RWPE1 (cell line): ENCODE measurements at regions not wholly inside any gene's neighbourhood (a gene's known extent, or its start where the extent isn't known, plus 50 kb on each side); places are given as distances from the start of the nearest gene placed in this dataset.
"Not testable (repeated sequence)": the region's sequence is repeated elsewhere in the genome, so short reads cannot be mapped to it uniquely, and the experiment has no call there.

ENCODE experiments used
- CTCF ChIA-PET: fragments of 350-600 bp; sonication (Branson Sonifier 250); formaldehyde crosslinking; extraction: SDS; loops from one replicate; lab custom pipeline; 2021; lab: Yijun Ruan, JAX
- POLR2A ChIA-PET: fragments of 400-600 bp; formaldehyde crosslinking; extraction: SDS; loops from one replicate; lab custom pipeline; 2020; ENCODE audit warnings: antibody characterized with exemption; ENCODE audit not compliant: low non-redundant PET; lab: Yijun Ruan, JAX
- DNase-seq: peaks from one replicate; pipeline ENCODE4 v3.0.0; 2012; ENCODE audit warnings: low spot score
- H3K27ac ChIP-seq: fragments of 450-650 bp; 2 replicates; pipeline ENCODE4 v1.5.1; 2017
- CTCF ChIP-seq: fragments of 450-650 bp; conservative IDR thresholded peaks from 2 replicates; pipeline ENCODE4 v1.5.1; 2017; ENCODE audit warnings: low read depth, mild to moderate bottlenecking

DNA sequence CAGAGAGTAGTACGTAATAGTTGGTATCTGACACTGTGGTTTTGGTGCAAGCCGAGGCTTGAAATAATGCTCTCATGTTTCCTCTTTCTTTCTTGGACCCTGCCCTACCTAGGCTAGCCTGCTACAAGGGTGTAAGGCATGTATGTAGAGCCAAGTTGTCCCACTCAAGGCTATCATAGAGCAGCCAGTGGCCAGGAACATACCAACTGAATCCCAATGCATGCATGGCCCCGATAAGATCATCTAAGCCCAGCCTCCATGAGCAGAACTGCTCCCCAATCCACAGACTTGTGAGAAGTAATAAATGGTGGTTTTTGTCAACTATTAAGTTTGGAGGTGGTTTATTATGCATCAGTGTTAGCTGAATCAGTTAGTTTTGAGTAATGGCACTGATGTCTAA, 250.2 kb downstream of the SH2D4B start:
- TF ChIP-seq CTCF = no peak
- DNase-seq = no peak
- ChIA-PET CTCF (no interaction called here), POLR2A (no interaction called here)
- no peak overlapping the region for H3K27ac ChIP-seq

DNA sequence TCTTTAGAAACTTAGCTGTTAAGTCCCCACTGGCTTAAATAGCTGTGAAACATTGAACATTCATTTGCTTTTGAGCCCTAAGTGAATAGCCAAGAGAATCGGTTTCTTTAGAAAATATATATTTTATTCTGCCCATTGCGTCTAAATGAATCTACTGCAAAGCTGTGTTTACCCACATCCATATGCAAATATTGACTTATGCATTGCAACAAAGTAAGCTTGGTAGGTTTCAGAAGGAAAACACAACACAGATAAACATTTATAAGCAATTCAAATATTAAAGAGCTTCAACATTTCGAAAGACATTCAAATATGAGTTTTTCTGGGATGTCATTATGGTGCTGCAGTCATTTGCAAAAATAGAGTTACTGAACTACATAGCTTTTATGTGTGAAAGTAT, 257.3 kb downstream of the SH2D4B start:
- CTCF ChIA-PET = interaction anchor here (0.6 kb wide), 1 partner anchor 257 kb away, joined by 3 read pairs; the partner anchor contains the start of gene SH2D4B
- TF ChIP-seq CTCF = no peak
- H3K27ac ChIP-seq = no peak overlapping the region
- no peak for DNase-seq
- POLR2A ChIA-PET = no interaction called here

DNA sequence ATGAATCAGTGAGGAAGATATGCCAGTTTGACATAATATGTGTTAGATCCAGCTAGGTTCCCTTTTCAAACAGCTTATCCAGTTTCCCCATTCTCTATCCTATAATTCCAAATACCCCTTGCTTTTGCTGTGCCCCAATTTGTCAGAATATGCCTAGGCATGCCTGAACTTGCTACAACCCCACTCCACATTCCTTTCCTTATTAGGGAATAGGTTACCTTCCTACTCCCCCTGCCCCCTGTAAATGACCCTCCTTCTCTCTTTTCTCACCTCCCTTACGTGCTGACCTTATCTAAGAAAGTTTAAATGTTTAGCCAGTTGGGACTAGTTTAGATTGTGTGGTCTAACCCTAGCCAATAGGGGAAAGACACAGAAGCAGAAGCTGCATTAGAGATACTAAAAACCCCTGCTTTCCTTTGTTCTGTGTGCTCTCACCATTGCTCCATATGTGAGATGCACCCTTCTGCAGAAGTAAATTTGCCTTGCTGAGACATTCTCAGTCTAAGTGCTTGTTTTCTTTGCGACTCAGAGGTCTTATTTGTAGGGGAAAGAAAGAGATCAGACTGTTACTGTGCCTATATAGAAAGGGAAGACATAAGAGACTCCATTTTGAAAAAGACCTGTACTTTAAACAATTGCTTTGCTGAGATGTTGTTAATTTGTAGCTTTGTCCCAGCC, 267.8 kb downstream of the SH2D4B start:
- H3K27ac ChIP-seq = no peak overlapping the region
- TF ChIP-seq CTCF = no peak
- ChIA-PET CTCF (no interaction called here), POLR2A (no interaction called here)
- DNase-seq = no peak

- ChIA-PET CTCF (no interaction called here), POLR2A (no interaction called here)
- no peak for DNase-seq
- no peak for TF ChIP-seq CTCF
- H3K27ac ChIP-seq = no peak overlapping the region
Measured at GRCh38 chr10:80814147-80814652, 276.5 kb downstream of the SH2D4B start.

DNA sequence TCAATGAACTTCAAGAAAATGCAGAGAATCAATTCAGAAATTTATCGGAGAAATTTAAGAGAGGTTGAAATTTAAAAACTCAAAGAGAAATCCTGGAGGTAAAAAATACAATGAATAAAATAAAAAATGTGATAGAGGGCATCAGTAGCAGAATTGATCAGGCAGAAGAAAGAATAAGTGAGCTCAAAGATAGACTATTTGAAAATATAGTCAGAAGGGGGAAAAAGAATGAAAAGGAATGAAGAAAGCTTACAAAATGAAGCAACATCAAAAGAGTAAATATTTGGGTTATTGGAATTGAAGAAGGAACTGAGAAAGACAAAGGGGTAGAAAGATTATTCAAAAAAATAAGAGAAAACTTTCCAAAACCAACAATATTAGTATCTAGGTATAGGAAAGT, 291.4 kb downstream of the SH2D4B start:
- CTCF ChIA-PET = no interaction called here
- TF ChIP-seq CTCF = no peak
- POLR2A ChIA-PET = no interaction called here
- no peak for DNase-seq
- no peak overlapping the region for H3K27ac ChIP-seq

- ChIA-PET CTCF (no interaction called here), POLR2A (no interaction called here)
- DNase-seq = no peak
- TF ChIP-seq CTCF = no peak
- no peak overlapping the region for H3K27ac ChIP-seq
Measured at GRCh38 chr10:80829562-80829961, 291.9 kb downstream of the SH2D4B start.

GRCh38 chr10:80832693-80833092, 295.0 kb downstream of the SH2D4B start:
- POLR2A ChIA-PET, CTCF ChIA-PET, DNase-seq, H3K27ac ChIP-seq: not testable (repeated sequence)
